Activated CD4-positive, alpha-beta T cell treated with anti-CD3 and anti-CD28 coated beads for 48 hours (primary cell): ENCODE measurements at regions not wholly inside any gene's neighbourhood (a gene's known extent, or its start where the extent isn't known, plus 50 kb on each side); places are given as distances from the start of the nearest gene placed in this dataset.

Experiments
- DNase-seq: peaks from one replicate; pipeline ENCODE4 v3.0.0-alpha.2; 2020

DNA sequence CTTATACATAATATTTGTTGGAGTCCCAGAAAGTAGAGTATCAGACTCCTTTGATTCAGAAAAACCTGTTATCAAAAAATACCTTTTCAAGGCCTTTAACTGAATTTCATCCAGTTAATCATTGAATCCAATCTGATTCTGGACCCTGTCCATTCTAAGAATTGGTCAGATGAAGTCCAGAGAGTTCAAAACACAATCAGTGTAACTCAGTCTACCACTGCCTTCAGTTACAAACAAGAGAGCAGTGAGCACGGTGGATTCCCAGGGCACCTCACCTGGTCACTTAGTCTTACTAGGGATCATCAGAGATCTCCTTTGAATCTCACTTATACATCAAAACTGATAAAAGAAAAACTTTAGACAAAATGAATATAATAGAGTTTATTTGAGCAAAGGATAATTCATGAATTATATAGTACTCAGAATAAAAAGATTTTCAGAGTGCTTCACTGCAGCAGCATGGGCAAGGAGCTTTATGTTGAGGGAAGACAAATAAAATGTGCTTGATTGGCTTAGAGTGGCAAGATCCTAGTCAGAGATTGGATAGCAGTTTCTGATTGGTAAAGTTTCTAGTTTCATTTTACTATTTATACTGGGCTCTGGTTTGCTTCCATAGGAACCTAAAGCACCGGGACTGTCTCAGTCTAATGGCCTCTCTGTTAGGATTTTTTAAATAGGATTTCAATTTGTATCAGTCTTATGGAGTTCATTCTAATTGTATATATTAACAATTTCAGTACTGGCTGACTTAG lies 474.9 kb upstream of the GOLIM4 start:
- no peak for DNase-seq

DNA sequence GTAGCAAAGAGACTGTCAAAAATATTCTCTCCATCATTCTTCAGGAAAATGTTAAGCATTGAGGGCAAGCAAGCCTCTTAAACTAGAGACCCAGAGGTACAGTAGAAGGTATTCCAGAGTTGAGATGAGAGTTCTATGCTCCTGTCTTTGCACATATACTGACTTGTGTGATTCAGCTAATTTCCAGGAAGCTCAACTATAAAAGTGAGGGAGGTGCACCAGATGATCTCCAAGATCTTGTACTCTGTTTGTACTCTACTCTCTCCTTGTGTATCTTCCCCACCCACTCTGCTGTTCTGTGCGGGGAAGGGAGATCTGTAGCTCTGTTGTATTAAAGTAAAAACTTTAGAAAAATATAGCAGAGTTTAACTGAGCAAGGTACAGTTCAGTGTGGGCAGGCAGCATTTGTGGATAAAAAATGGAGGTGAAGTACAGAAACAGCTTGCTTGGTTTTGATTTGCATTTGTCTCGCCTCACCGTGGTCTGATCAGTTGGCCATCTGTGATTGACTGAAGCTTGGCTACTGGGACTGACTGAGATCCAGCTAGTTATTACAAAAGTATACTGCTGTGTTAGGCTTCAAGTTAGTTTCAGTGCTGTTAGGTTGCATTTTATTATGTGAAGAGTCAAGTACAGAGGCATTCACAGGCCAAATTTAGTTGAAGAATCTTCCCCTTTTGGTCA lies 463.1 kb upstream of the GOLIM4 start:
- no peak for DNase-seq

DNA sequence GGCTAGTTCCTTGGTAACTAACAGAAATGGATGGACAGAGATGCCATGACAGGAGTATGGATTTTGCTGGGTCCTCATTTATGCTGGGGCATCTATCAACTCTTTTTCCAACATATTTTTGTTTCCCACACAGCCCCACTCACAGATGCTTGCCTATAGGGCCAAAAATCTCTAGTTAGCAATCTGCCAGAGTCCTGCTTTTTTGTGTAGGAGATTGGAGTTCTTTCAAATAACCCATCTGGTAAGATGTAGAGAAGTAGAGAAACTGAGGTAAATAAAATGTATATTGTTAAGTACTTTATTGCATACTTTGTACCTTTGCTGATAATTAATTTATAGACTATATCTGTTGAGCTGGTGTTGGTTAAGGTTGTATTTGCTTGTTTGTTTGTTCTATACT lies 456.5 kb upstream of the GOLIM4 start:
- no peak for DNase-seq

DNA sequence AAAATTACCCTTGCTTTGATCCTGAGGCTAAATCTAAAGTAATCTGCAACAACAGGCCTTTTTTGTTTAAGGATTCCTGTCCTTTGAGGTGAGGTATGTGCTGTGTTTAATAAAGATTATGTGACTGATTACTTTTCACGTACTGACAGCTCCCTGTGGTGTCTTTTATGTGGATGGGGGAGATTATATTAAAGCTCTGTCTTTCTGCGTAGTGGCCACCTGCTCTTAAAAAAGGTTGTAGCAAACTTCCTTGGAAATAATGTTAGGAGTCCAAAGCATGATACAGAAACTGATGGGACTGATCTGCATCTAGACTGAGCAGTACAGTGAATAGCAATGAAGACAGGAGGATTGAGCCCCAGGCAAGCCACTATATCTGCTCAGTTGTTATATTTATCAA lies 453.0 kb upstream of the GOLIM4 start:
- no peak for DNase-seq

DNA sequence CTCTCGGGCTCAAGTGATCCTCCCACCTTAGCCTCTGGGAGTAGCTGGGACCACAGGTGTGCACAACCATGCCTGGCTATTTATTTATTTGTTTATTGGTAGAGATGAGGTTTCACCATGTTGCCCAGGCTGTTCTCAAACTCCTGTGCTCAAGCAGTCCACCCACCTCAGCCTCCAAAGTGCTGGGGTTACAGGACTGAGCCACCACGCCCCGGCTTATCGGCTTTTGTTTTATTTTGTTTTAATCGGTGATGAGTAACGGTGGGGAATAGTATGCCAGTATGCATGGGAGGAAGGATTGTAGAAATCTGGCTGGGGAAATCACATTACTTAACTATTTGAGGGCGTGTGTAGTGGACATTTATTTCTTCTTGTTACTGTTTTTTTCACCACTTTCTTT lies 451.0 kb upstream of the GOLIM4 start:
- DNase-seq = no peak

DNA sequence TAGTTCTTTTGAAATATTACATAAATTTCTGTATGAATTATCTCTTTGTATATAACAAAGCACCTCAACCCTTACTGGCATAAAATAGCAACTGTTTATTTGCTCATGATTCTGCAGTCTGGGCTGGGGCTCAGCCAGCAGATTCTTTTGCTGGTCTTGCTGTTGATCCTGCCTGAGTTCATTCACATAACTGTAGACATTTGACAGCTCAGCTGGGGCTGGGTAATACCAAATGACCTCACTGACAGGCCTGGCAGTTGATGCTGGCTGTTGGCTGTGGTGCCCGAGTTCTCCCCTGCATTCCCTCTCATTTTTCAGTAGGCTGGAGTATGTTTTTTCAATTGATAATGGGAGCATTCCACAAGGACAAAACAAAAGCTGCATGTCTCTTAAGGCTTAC lies 449.9 kb upstream of the GOLIM4 start:
- no peak for DNase-seq

DNA sequence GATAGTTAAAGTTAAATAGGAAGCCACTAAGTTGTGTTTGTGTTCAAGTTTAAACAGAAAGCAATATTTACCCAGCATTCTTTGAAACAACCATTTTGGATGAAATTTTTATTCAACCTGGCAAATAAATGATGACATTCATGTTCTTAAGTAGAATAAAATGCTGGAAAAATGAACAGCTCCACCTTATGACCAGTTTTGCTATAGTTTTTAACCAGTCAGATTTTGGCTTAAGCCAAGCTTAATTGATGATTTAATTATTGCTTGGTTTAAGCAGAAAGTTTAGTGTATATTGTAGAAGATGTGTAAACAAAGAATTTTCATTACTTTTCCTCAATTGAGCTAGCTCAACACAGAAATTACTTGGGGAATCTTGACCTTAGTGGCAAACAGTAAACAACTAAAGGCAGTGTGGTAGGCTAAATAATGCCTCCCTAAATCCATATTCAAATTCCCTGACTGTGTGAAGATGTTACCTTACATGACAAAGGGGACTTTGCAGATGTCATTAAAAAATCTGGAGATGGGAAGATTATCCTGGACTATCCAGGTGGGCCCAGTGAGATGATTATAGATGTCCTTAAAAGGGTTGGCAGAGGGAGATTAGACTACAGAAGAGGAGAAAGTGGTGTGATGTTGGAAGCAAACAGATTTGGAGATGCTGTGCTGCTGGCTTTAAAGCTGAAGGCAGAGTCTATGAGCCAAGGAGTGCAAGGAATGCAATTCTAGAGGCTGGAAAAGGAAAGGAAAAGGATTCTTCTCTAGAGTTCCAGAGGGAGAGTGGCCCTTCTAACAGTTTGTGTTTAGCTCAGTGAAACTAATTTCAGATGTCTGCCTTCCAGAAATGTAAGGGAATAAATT lies 448.6 kb upstream of the GOLIM4 start:
- no peak for DNase-seq

DNA sequence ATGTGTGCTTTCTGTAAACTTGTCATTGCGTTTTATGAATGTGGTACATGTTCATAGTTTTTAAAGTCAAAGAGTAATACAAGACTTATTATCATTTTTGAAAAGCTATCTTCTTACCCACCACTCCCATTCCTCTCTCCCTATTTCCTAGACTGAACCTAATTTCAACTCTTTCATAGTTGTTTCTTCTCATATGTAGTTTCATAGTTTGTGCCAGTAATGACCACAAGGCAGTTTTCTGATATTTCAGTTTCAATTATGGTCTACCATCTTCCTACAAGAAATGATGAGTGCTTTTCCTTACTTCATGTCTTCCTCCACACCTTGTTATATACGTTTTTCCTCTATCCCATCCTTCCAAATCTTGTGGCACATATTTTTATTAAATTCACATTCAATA lies 445.0 kb upstream of the GOLIM4 start:
- no peak for DNase-seq

DNA sequence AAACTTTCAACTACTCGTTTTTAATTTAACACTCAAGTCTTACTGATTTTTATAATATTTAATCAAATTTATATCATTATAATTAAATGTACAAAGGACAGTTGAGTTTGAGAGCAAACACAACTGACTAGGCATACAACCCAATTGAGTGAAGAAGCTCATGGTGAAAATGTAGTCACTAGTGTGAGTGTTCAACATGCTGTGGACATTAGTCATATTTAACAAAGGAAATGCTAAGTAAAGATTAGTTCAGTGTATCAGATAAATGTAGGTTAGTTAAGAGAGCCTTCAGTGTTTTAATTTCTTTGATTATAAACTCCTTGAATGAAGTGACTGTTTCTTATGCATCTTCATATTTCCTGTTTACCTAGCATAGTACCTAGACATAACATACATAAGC lies 444.2 kb upstream of the GOLIM4 start:
- DNase-seq = no peak

DNA sequence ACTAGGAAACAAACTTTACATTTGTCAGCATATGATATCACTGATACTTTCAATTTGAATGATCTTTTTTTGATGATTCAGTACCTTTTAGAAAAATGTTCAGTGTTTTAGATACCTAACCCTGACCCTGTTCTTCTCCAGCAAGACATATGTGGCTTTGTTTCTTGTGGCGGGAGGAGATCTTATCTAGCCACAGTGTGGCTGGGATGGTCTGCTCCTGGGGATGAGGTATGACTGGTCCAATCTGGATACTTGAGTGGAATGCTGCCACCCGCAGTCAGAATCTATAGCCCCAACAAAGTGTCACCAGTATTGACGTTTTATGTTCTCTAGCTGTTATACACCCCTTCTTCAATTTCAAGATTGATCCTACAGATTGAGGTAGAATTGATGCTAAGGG lies 439.0 kb upstream of the GOLIM4 start:
- DNase-seq = no peak

DNA sequence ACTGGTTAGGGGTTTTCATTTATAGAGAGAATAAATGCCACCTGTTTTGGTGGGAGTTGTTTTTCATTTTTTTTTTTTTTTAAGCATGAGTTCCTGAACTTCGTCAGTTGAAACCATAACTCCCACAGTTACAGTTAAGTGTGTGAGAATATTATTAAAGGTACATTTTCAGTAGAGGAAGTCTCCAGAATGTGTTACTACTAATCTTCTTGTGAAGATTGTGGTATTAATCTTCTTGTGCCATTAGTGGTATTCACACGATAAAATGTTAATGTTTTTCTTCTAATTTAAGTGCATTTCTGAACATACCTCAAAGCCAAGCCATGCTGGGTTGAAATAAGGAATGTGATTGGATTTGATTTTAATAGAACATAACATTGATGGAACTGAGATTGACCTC lies 437.9 kb upstream of the GOLIM4 start:
- no peak for DNase-seq

DNA sequence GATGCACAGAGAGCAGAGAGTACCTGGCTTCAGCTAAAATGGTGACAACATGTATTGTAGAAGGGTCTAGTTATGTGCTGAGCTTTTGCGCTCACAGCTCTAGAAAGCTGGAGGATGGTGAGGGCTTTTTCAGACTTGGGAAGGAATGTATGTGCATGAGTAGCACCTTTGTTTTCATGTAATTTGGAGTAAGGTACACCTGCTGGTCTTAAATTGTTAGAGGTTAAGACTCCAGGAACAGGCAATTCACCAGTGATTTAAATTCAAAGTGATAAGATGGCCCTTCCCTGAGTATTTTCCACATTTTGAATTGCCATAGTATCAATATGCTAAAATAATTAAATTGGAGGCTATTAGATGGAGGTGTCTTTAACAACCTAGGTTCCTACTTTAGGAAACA lies 436.4 kb upstream of the GOLIM4 start:
- no peak for DNase-seq

DNA sequence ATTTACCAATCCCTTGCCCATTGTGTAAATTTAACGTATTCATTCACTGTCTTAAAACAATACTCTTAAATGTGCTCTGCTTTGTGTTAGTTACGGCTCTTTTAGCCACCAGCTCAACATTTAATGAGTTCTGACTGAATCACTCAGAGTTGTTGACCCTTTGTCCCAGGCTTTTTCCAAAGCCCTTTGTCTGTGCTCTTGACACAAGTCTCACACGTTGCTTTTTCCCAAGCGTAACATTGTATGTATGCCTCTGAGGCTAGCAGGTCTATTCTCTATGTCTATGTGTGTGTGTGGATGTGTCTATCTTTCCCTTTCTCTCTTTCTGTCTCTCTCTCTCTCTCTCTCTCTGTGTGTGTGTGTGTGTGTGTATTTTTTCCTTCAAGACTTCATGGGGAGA lies 435.4 kb upstream of the GOLIM4 start:
- DNase-seq = no peak

DNA sequence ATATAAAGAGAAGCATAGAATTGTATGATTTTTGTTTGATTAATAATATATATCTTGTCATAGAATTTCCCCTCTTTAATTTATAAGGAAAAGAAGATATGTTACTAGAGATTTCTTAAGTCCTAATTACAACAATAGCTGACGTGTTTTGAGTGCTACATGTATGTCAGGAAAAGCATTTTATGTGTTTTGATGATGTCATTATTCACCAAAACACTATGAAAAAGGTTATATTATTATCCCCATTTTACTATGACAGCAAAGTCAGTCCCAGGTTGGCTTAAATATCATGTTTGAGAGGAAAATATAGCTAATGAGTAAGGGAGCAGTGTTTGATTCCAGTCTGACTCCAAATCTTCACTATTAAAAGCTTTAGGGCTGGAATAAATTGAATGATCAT lies 428.4 kb upstream of the GOLIM4 start:
- no peak for DNase-seq

DNA sequence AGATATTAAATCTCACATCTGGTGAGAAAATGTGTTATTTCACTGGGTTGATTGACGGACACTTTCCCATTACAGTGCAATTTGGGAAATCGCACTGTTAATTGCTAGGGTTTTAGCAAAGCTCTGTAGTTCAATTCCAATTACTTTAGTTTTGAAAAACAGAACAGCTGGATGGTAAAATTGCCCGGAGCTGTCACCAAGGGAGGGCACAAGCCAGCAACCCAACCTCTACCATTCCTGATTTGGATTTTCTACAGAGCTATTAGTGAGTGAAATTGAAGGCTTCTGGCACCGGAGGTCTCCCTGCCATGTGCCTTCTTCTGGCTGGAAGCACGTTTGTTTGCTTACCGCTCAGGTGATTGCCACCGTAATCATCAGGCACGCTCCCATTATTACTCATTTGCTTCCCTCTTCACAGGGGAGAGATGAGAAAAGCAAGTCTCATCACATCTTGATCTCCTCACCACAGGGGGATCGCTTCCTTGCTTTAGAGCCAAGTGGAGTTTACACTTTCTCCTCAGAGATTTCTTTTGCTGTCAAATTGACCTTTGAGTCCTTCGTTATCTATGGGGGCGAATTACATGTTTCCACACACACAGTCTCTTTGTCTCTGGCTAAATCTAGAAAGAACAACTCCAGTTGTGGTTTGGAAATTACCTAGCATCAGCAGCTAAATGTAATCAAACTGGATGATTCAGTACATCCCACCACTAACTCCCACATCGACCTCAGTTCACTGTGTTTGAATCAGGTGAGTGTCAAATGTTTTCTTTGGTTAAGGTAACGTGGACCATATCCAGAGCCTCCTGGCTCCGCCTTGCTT lies 421.7 kb upstream of the GOLIM4 start:
- DNase-seq = no peak

DNA sequence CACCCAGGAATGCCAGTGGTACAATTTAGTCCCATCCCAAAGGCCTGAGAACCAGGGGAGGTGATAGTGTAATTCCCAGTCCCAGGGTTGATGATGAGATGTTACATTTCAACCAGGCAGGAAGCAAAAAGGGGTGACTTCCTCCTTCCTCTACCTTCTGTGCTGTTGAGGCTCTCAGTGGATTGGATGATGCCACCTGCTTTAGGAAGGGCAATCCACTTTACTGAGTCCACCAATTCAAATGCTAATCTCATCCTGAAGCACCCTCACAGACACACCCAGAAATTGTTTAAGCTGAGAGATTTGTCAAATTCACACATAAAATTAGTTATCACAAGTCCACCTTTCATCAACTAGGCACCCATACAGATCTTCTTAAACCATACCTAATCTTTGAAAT lies 418.5 kb upstream of the GOLIM4 start:
- no peak for DNase-seq

DNA sequence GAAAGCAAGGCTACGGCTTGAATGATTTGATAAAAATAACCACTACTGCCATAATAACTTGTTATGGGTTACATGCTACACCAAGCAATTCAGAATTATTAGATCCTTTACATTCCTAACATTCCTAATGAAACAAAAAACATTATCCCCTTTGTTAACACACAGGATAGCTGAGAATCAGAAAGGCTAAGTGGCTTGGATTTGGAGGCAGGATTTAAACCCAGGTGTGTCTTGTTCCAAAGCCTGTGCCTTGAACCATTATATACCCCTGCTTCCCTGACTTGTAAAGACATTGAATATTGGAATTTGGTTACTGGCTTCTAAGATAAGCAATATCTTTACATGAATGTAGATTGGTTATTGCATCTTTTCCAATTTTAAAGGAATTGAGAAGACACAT lies 417.1 kb upstream of the GOLIM4 start:
- DNase-seq = no peak

DNA sequence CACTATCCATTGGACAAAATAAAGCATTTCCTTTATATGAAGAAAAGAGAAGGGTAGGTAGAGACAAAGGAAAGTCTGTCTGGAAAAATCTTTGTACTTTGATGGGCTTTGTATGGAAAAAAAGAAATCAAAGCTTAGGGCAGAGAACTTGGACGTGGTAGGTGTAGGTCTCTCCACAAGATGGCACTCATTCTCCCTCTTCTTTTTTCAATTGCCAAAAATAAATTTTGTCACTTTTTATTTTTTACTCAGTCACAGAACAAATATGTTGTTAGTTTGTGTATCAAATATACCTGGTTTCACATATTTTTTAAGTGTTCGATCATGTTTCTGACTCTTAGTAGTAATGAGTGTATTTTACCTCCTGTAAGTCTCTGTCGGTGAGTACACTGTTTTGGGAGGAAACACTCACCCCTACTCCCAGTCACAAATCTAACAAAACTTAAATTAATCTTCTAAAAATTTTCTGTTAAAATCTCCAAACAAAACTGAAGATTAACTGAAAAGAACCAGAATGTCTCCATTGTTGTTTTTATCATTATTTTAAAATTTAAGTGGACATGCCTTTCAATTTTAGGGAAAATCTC lies 415.8 kb upstream of the GOLIM4 start:
- DNase-seq = no peak

DNA sequence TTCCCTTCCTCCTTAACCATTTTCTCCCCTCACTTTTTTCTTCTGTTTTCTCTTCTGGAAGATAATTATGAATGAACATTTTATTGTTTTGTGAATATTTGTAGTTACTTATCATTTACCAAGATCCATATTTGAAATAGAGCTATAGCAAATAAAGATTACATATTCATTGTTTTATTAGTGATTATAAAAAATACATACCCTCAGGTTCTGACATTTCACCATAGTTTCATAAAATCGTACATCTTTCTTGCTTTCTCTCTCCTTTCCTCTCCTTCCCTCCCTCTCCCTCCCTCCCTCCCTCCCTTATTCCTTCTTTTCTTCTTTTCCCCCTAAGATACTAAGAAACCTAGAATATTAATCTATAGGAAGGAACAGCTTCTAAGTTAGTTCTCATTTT lies 410.9 kb upstream of the GOLIM4 start:
- DNase-seq = no peak

DNA sequence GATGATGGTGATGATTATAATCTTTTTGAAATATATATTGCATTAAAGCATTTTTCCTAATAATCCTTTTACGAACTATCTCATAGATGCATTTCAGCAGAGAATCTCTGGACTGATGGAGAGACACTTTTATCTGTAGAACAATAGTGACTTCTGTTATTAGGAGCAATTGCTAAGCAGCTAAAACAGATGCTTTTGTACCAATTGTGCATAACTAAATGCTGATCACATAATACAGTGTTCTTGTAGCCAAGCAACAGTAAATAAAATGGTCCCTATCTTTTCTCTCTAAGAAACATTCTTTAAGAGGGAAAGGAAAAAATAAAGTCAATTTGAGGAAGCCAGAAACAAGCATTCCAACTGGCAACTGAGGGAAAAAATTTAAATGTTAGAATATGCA lies 405.8 kb upstream of the GOLIM4 start:
- no peak for DNase-seq

DNA sequence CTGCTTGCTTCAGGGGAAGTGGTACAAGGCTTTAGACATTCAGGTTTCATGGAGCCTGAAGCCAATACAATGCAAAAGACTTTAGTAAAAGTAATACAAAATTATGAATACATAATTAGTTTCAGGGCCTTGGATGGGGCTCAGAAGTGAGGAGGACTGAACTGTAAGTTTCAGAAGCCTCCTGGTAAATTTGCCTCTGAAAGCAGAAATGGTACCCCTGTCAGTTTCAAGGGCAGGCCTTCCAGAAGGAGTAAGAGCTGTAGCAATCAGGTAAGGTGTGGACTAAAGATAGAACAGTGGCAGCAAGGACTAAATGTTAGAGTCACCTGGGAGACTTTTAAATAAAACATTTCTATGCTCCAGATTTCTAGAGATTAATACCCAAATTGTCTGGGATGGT lies 402.5 kb upstream of the GOLIM4 start:
- DNase-seq = no peak

DNA sequence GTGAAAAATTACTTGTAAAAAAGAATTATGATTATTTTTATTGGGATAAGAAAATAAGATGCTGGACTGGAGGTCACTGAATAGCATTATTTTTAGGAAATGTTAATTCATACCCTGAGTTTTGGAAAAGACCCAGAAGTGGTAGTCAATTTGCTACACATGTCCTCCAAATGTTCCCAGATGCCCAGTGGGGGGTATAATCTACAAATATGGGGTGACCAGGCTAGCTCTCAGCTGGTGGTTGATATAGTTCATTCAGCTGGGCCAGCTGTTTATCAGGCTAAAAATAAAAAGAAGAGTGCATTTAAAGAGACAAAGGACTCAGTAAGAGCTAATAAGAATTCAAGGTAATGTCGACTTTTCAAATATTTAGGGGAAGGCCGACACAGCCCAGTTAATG lies 402.0 kb upstream of the GOLIM4 start:
- DNase-seq = no peak

DNA sequence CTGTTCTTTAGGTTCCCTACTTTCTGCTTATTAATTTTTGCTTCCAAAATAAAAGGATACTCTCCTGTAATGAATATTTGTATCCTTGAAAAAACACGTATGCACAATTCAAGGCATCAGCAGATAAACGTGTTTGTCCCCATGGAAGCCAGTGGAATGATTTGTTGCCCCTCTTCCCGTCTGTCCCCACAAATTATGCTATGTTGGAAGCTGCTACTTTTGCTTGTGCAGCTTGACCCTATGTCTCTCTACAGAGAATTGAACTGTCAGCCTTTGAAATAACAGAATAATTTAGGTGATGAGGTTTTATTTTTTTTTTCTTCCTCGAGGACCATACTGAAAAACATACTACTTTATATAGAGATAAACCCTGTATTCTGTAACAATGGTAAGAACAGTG lies 401.5 kb upstream of the GOLIM4 start:
- DNase-seq = no peak
